Kidney epithelial cell (primary cell): ENCODE measurements at regions not wholly inside any gene's neighbourhood (a gene's known extent, or its start where the extent isn't known, plus 50 kb on each side); places are given as distances from the start of the nearest gene placed in this dataset.

ENCODE experiments used
- DNase-seq: peaks from one replicate; pipeline ENCODE4 v3.0.0-alpha.2; 2010; ENCODE audit warnings: low read depth
- H3K27me3 ChIP-seq: 2 replicates; pipeline ENCODE4 v1.6.0; 2011; ENCODE audit warnings: low read length; ENCODE audit not compliant: control insufficient read depth, insufficient read depth
- H3K36me3 ChIP-seq: 2 replicates; pipeline ENCODE4 v1.5.1; 2011; ENCODE audit warnings: low read length; ENCODE audit not compliant: control insufficient read depth, insufficient read depth
- H3K4me3 ChIP-seq: 2 replicates; pipeline ENCODE4 v1.5.1; 2011; ENCODE audit warnings: low read depth, mild to moderate bottlenecking, control low read depth, low read length
- TF ChIP-seq, protein P1 (sequence below): IDR thresholded peaks from 2 replicates; pipeline ENCODE4 v1.5.1; 2011; ENCODE audit warnings: mild to moderate bottlenecking, moderate library complexity, low read length, control low read depth, inconsistent platforms; ENCODE audit not compliant: insufficient read depth, poor library complexity, severe bottlenecking

GRCh38 chr1:4106731-4107130, 206.7 kb upstream of the C1orf174 start:
- H3K36me3 ChIP-seq: no peaks in the 10 kb centered on the region
- TF ChIP-seq, protein P1, sequence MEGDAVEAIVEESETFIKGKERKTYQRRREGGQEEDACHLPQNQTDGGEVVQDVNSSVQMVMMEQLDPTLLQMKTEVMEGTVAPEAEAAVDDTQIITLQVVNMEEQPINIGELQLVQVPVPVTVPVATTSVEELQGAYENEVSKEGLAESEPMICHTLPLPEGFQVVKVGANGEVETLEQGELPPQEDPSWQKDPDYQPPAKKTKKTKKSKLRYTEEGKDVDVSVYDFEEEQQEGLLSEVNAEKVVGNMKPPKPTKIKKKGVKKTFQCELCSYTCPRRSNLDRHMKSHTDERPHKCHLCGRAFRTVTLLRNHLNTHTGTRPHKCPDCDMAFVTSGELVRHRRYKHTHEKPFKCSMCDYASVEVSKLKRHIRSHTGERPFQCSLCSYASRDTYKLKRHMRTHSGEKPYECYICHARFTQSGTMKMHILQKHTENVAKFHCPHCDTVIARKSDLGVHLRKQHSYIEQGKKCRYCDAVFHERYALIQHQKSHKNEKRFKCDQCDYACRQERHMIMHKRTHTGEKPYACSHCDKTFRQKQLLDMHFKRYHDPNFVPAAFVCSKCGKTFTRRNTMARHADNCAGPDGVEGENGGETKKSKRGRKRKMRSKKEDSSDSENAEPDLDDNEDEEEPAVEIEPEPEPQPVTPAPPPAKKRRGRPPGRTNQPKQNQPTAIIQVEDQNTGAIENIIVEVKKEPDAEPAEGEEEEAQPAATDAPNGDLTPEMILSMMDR: no peak
- no peak overlapping the region for H3K4me3 ChIP-seq
- no peak for DNase-seq
- H3K27me3 ChIP-seq: no peaks in the 10 kb centered on the region

- DNase-seq: no peak
- no peaks in the 10 kb centered on the region for H3K36me3 ChIP-seq
- no peaks in the 10 kb centered on the region for H3K27me3 ChIP-seq
- no peak overlapping the region for H3K4me3 ChIP-seq
- TF ChIP-seq, protein P1: no peak
Observed at GRCh38 chr1:4107291-4107690, 207.2 kb upstream of the C1orf174 start.

DNA sequence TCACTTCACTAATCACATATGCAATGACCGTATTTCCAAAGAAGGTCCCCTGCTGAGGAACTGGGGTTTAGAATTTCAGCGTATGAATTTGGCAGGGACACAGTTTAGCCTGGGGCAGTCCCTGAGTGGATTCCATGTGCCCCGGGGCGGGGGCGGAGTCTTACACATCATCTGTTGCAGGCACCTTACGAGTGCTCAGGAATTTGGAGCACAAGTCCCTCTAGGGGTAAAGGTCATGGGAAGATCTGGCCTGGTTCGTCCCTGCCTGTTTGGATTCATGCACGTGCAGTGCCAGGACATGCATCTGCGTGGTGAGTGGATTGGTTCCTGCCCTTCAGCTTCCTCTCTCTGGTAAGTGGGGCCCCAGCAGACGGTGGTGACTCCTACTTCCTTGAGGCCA, 208.3 kb upstream of the C1orf174 start:
- TF ChIP-seq, protein P1: no peak
- no peak overlapping the region for H3K4me3 ChIP-seq
- no peak for DNase-seq
- H3K27me3 ChIP-seq: no peaks in the 10 kb centered on the region
- H3K36me3 ChIP-seq: no peaks in the 10 kb centered on the region

- Histone ChIP-seq H3K27me3 (no peaks in the 10 kb centered on the region), H3K36me3 (no peaks in the 10 kb centered on the region), H3K4me3 (no peak overlapping the region)
- TF ChIP-seq, protein P1: no peak
- DNase-seq: no peak
Observed at GRCh38 chr1:4108758-4109627, 208.9 kb upstream of the C1orf174 start.

DNA sequence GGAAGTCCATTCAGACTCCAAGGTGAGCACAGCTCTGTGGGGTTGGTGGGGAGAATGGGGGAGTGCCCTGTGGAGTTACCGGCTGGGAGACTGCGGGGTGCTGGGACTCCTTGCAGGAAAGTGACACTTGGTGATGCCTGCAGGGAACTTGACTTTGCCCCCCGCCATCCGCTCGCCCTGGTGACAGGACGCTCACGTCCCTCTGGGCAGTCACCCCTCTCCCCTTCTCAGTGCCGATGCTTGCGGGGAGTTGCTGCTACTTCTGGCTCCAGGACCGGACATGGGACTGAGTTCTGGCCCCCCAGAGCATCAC, 209.5 kb upstream of the C1orf174 start:
- no peaks in the 10 kb centered on the region for H3K27me3 ChIP-seq
- no peak for DNase-seq
- H3K36me3 ChIP-seq: no peaks in the 10 kb centered on the region
- TF ChIP-seq, protein P1: no peak
- H3K4me3 ChIP-seq: no peak overlapping the region

DNA sequence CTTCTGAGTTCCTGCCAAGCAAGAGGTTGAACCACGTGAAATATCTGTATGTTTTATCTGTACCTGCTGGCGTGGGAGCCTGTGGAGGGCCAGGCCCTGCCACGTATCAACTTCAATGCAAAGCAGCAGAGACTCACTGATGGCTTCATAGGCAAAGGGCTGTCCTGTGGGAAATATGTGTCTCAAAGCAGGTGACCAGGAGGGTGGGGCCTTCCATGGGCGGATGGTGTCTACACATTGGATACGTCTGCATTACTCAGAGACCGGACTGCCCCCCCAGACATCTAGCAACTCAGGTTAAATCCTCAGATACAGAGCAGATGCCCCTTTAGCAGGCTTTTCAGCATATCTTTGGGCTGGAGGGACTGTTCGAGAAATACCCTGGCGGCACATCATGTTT, 210.8 kb upstream of the C1orf174 start:
- no peaks in the 10 kb centered on the region for H3K27me3 ChIP-seq
- TF ChIP-seq, protein P1: no peak
- H3K4me3 ChIP-seq: no peak overlapping the region

More for the DNA sequence above, 210.8 kb upstream of the C1orf174 start:
- no peak for DNase-seq
- no peaks in the 10 kb centered on the region for H3K36me3 ChIP-seq
